ENCODE measurements at regions not wholly inside any gene's neighbourhood (a gene's known extent, or its start where the extent isn't known, plus 50 kb on each side); places are given as distances from the start of the nearest gene placed in this dataset.

DNA sequence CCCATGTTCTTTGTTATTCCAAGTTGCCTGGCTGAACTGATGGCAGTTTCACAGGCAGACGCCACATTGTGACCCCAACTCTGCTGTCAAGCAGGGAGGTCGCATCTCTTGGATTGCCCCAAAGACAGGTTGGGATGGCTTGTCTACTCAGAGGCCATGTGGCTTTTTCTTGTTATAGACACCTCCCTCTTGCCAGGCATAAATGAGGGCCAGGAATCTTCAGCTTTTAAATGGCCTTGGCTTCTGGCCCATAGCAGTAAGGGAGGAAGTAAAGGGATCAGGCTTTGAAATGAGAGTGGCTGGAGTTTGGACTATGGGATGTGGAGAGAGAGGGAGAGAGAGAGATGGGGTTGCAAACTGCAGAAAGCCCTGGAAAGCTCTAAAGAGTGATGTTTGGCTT lies 215.0 kb downstream of the TBX5 start:
- H3K9ac ChIP-seq (ENCODE audit: low read length) = no peak overlapping the region
- H4K20me1 ChIP-seq (ENCODE audit: insufficient read depth) = no peaks in the 10 kb centered on the region
- RAD21 ChIA-PET (ENCODE audit: low non-redundant PET in 1 of 2, low total read pairs in 2 of 2, uncharacterized antibody in 2 of 2, unreplicated experiment in 2 of 2) = no interaction called here
- no peak overlapping the region for H2AFZ ChIP-seq (ENCODE audit: low read depth, low read length, poor library complexity, severe bottlenecking)
- no peak overlapping the region for H3K4me3 ChIP-seq (replicated peaks in 1 of 2; ENCODE audit: low read depth in 1 of 2, low read length in 2 of 2)
- DNase-seq (ENCODE audit: low read depth, low spot score) (no peak), ATAC-seq (no peak)
- TF ChIP-seq SIN3A (IDR thresholded peaks at IDR 0.05; ENCODE audit: low read depth) = no peak
- TF ChIP-seq POLR2AphosphoS5 (IDR thresholded peaks at IDR 0.05; ENCODE audit: low read depth, low read length) = no peak
- TF ChIP-seq POLR2A (IDR thresholded peaks at IDR 0.05; ENCODE audit: borderline replicate concordance, extremely low read depth, insufficient read depth, insufficient read length) = no peak
- TF ChIP-seq YY1 (IDR thresholded peaks at IDR 0.05; ENCODE audit: extremely low read depth, insufficient replicate concordance, low read depth, low read length) = no peak
- TF ChIP-seq, protein P1, sequence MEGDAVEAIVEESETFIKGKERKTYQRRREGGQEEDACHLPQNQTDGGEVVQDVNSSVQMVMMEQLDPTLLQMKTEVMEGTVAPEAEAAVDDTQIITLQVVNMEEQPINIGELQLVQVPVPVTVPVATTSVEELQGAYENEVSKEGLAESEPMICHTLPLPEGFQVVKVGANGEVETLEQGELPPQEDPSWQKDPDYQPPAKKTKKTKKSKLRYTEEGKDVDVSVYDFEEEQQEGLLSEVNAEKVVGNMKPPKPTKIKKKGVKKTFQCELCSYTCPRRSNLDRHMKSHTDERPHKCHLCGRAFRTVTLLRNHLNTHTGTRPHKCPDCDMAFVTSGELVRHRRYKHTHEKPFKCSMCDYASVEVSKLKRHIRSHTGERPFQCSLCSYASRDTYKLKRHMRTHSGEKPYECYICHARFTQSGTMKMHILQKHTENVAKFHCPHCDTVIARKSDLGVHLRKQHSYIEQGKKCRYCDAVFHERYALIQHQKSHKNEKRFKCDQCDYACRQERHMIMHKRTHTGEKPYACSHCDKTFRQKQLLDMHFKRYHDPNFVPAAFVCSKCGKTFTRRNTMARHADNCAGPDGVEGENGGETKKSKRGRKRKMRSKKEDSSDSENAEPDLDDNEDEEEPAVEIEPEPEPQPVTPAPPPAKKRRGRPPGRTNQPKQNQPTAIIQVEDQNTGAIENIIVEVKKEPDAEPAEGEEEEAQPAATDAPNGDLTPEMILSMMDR (IDR thresholded peaks at IDR 0.05 in 2 of 3, conservative IDR thresholded peaks at IDR 0.05 in 1 of 3; ENCODE audit: borderline replicate concordance in 1 of 3, insufficient read depth in 1 of 3, low read depth in 2 of 3, low read length in 2 of 3) = no peak
- TF ChIP-seq, protein P2, sequence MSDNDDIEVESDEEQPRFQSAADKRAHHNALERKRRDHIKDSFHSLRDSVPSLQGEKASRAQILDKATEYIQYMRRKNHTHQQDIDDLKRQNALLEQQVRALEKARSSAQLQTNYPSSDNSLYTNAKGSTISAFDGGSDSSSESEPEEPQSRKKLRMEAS (IDR thresholded peaks at IDR 0.05) = no peak
- TF ChIP-seq EZH2 (IDR thresholded peaks at IDR 0.05) = no peak
- TF ChIP-seq CBX3 (IDR thresholded peaks at IDR 0.05; ENCODE audit: low read depth) = no peak
- TF ChIP-seq ELF1 (IDR thresholded peaks at IDR 0.05; ENCODE audit: borderline replicate concordance, low read depth) = no peak
- TF ChIP-seq TCF7L2 (IDR thresholded peaks at IDR 0.05; ENCODE audit: borderline replicate concordance, extremely low read depth, insufficient read depth, insufficient read length) = no peak
- no peak for TF ChIP-seq EGR1 (IDR thresholded peaks at IDR 0.05; ENCODE audit: low read depth)
- no peak for TF ChIP-seq SRF (IDR thresholded peaks at IDR 0.05; ENCODE audit: low read depth)
- no peaks in the 10 kb centered on the region for H3K9me3 ChIP-seq (ENCODE audit: control insufficient read depth in 1 of 2, insufficient read depth in 1 of 2, low read depth in 1 of 2, low read length in 2 of 2)
- POLR2A ChIA-PET = no interaction called here
- CTCF ChIA-PET = no interaction called here
- H3K36me3 ChIP-seq (ENCODE audit: control insufficient read depth in 1 of 2, insufficient read depth in 2 of 2, low read length in 2 of 2) = no peaks in the 10 kb centered on the region
- no peak overlapping the region for H3K27ac ChIP-seq (ENCODE audit: low read depth, low read length)
- H3K79me2 ChIP-seq (ENCODE audit: insufficient read depth, low read length) = no peaks in the 10 kb centered on the region
- intact Hi-C loops (cut with micrococcal nuclease) = no loop called here
- no TSS peak for BruUV-seq (replicated peaks)
- no peaks in the 10 kb centered on the region for H3K4me1 ChIP-seq (ENCODE audit: control insufficient read depth in 1 of 2, insufficient read depth in 2 of 2, low read length in 2 of 2)
- no peaks in the 10 kb centered on the region for H3K9me2 ChIP-seq (ENCODE audit: insufficient read depth)
- peaks cover 79% of the 10 kb centered on the region for H3K27me3 ChIP-seq (ENCODE audit: insufficient read depth, low read length)
- H3K4me2 ChIP-seq (ENCODE audit: low read length) = no peak overlapping the region
